ENCODE measurements at regions not wholly inside any gene's neighbourhood (a gene's known extent, or its start where the extent isn't known, plus 50 kb on each side); places are given as distances from the start of the nearest gene placed in this dataset.

- no peaks in the 10 kb centered on the region for H4K20me1 ChIP-seq (ENCODE audit: insufficient read depth)
- 0% methylated on average over 1 of the region's 1 CpG for WGBS (ENCODE audit: low lambda C conversion rate)
- POLR2A ChIA-PET: no interaction called here
- no peak overlapping the region for H3K9ac ChIP-seq
- no peak overlapping the region for H2AFZ ChIP-seq (ENCODE audit: low read depth)
- H3K79me2 ChIP-seq (ENCODE audit: insufficient read depth): no peaks in the 10 kb centered on the region
- H3K4me1 ChIP-seq (ENCODE audit: control insufficient read depth in 1 of 2, insufficient read depth in 2 of 2, low read depth in 1 of 2, low read length in 1 of 2): no peaks in the 10 kb centered on the region
- no peaks in the 10 kb centered on the region for H3F3A ChIP-seq (replicated peaks; ENCODE audit: insufficient read depth)
- no peaks in the 10 kb centered on the region for H3K9me2 ChIP-seq
- H3K4me3 ChIP-seq (ENCODE audit: low read depth in 2 of 2, low read length in 1 of 2): no peak overlapping the region
- H3K27ac ChIP-seq (ENCODE audit: low read depth in 2 of 2, low read length in 1 of 2): no peak overlapping the region
- H3K36me3 ChIP-seq (replicated peaks in 1 of 2; ENCODE audit: control insufficient read depth in 1 of 2, insufficient read depth in 2 of 2, low read length in 1 of 2): no peaks in the 10 kb centered on the region
- H3K9me3 ChIP-seq: no peaks in the 10 kb centered on the region
- no peak overlapping the region for H3K4me2 ChIP-seq
- TF ChIP-seq YY1 (IDR thresholded peaks at IDR 0.05; ENCODE audit: low read depth) (no peak), FOXM1 (IDR thresholded peaks at IDR 0.05; ENCODE audit: low read depth) (no peak), POLR2AphosphoS5 (IDR thresholded peaks at IDR 0.05; ENCODE audit: low read depth, low read length) (no peak), FOXJ3 (CRISPR knock-in tag; IDR thresholded peaks at IDR 0.05) (no peak), RCOR1 (IDR thresholded peaks at IDR 0.05; ENCODE audit: low read length) (no peak), ELF1 (IDR thresholded peaks at IDR 0.05) (no peak), TCF12 (IDR thresholded peaks at IDR 0.05) (no peak), NRF1 (IDR thresholded peaks at IDR 0.05; ENCODE audit: low read depth, low read length) (no peak)
- CTCF ChIA-PET: no interaction called here
- no peak for DNase-seq
- no peaks in the 10 kb centered on the region for H3K27me3 ChIP-seq (ENCODE audit: insufficient read depth)
Observed at GRCh38 chr2:128533101-128533500, 214.4 kb upstream of the HS6ST1 start.

- Histone ChIP-seq H3K9me3 (no peaks in the 10 kb centered on the region), H3K27ac (ENCODE audit: low read depth in 2 of 2, low read length in 1 of 2) (no peak overlapping the region), H3K4me3 (ENCODE audit: low read depth in 2 of 2, low read length in 1 of 2) (no peak overlapping the region), H3F3A (replicated peaks; ENCODE audit: insufficient read depth) (no peaks in the 10 kb centered on the region), H3K4me2 (no peak overlapping the region), H3K9ac (no peak overlapping the region), H3K36me3 (replicated peaks in 1 of 2; ENCODE audit: control insufficient read depth in 1 of 2, insufficient read depth in 2 of 2, low read length in 1 of 2) (no peaks in the 10 kb centered on the region), H3K27me3 (ENCODE audit: insufficient read depth) (no peaks in the 10 kb centered on the region), H2AFZ (ENCODE audit: low read depth) (no peak overlapping the region), H3K4me1 (ENCODE audit: control insufficient read depth in 1 of 2, insufficient read depth in 2 of 2, low read depth in 1 of 2, low read length in 1 of 2) (no peaks in the 10 kb centered on the region), H4K20me1 (ENCODE audit: insufficient read depth) (no peaks in the 10 kb centered on the region), H3K9me2 (no peaks in the 10 kb centered on the region), H3K79me2 (ENCODE audit: insufficient read depth) (no peaks in the 10 kb centered on the region)
- TF ChIP-seq SIN3A (IDR thresholded peaks at IDR 0.05; ENCODE audit: borderline replicate concordance, low read depth, low read length) (no peak), IRF3 (IDR thresholded peaks at IDR 0.05; ENCODE audit: low read depth, low read length) (no peak), RCOR1 (IDR thresholded peaks at IDR 0.05; ENCODE audit: low read length) (no peak), EP300 (IDR thresholded peaks at IDR 0.05; ENCODE audit: borderline replicate concordance in 1 of 2, low read depth in 1 of 2, low read length in 1 of 2) (no peak), RFX5 (IDR thresholded peaks at IDR 0.05; ENCODE audit: low read length) (no peak), USF1 (IDR thresholded peaks at IDR 0.05; ENCODE audit: borderline replicate concordance, low read depth) (no peak), MEF2A (IDR thresholded peaks at IDR 0.05; ENCODE audit: borderline replicate concordance, low read depth) (no peak), RXRA (IDR thresholded peaks at IDR 0.05; ENCODE audit: borderline replicate concordance, low read depth) (no peak), JUND (IDR thresholded peaks at IDR 0.05) (no peak), TCF12 (IDR thresholded peaks at IDR 0.05) (no peak), PBX3 (IDR thresholded peaks at IDR 0.05) (no peak), RAD21 (IDR thresholded peaks at IDR 0.05; ENCODE audit: low read length) (no peak), CTCF (IDR thresholded peaks at IDR 0.05) (no peak), FOSL2 (IDR thresholded peaks at IDR 0.05; ENCODE audit: borderline replicate concordance, low read depth) (no peak), USF2 (IDR thresholded peaks at IDR 0.05; ENCODE audit: borderline replicate concordance, low read depth, low read length) (no peak)
- 48% methylated on average over 4 of the region's 4 CpGs for WGBS (ENCODE audit: low lambda C conversion rate)
- CTCF ChIA-PET: no interaction called here
- DNase-seq: no peak
- POLR2A ChIA-PET: no interaction called here
Observed at GRCh38 chr2:128534688-128535392, 216.2 kb upstream of the HS6ST1 start.

All from SK-N-SH (cell line).